GM18868 (cell line): ENCODE measurements at regions not wholly inside any gene's neighbourhood (a gene's known extent, or its start where the extent isn't known, plus 50 kb on each side); places are given as distances from the start of the nearest gene placed in this dataset.

Source experiments
- ATAC-seq: cut with Tn5 transposase; IDR thresholded peaks from one replicate; pipeline ENCODE4 v1.9.1; 2021; ENCODE audit warnings: mild to moderate bottlenecking, moderate library complexity; ENCODE audit not compliant: unreplicated experiment

GRCh38 chr3:184659797-184660301 lies 52.0 kb downstream of the MAGEF1 start:
- no peak for ATAC-seq

GRCh38 chr3:184658223-184658928 lies 53.5 kb downstream of the MAGEF1 start:
- ATAC-seq = no peak

DNA sequence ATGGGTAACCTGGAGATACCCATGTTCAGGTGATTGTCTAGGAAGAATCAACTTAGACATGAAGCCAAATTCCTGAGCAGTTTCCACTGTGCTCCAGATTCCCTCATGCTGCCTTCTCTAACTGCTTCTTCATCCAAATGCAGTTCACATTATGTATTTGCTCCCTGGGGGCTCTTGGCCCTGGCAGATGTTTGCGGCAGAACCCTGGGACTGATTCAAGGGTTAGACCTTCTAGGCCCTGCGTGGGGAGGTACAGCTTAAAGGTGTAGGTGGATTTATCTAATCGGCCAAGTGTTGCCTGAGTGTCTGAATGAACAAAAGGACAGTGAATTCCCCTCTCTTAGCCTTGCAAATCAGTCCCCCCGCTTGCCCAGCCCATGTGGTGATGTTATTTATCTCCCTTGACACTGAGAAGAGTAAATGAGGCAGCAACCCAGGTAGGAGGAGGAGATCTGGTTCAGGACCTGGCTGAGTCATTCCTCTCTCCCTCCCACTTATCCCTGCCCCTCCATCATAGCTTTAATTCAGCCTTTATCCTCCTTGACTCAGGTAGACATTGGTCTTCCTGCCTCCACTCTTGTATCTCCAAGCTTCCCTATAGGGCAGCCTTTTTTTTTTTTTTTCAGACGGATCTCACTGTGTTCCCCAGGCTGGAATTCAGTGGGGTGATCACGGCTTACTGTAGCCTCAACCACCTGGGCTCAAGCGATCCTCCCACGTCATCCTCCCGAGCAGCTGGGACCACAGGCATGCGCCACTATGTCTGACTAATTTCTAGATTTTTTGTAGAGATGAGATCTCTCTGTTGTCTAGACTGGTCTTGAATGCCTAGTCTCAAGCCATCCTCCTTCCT lies 54.8 kb downstream of the MAGEF1 start:
- peak; percentile 86 for ATAC-seq

- ATAC-seq = no peak
Measured at GRCh38 chr3:184656458-184656828, 55.4 kb downstream of the MAGEF1 start.

GRCh38 chr3:184655597-184655996 lies 56.3 kb downstream of the MAGEF1 start:
- no peak for ATAC-seq

DNA sequence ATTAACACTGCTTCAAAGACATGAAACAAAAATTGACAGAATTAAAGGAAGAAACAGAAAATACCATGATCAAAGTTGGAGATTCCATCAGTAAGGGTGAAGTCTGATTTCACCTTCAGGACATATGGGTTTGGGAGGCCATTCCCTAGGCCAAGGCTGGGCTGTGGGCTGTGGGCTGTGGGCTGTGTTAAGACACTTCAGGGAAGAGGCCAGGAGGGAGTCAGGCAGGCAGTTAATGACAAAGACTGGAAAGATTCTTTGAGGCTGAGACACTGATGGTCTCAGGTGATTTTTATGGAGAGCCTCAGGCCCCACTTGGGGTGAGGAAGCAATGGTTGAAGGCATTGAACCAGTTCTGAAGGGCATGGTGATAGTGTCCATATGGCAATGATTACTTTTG lies 57.5 kb downstream of the MAGEF1 start:
- no peak for ATAC-seq

DNA sequence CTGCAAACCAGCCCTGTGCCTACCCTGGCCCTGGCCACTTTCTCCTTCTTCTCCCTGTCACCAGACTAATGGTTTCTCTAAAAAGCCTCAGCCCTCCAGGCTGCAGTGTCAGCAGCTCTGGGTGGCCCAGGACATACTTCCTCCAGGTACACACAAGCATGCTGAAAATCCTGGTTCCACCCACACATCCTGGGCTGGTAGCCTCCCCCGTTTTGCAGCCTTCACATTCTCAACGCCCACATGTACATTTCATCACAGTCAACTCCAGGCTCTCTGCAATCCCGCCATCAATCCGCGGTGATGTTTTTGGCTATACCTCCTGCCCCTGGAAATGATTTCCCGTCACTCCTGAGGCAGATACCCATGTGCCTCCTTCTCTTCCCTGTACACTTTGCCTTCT lies 59.4 kb downstream of the MAGEF1 start:
- ATAC-seq = no peak

DNA sequence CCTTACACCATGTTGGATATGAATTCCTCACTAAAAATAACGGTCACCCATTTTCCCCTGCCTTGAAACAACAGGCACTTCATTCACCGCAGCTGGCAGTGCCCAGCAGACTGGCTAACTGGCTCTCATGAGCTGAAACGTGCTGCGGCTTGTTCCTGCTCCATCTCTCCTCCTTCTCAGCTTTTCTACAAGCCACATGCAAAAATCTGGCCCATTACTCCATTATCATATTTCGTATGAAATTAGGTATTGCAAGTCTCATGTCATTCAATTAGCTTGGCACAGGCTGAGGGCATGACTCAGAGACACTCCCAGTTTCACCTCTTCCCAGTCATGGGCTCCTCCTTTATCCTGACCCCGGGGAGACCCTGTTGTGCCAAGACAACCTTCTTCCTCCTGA lies 60.0 kb downstream of the MAGEF1 start:
- no peak for ATAC-seq

DNA sequence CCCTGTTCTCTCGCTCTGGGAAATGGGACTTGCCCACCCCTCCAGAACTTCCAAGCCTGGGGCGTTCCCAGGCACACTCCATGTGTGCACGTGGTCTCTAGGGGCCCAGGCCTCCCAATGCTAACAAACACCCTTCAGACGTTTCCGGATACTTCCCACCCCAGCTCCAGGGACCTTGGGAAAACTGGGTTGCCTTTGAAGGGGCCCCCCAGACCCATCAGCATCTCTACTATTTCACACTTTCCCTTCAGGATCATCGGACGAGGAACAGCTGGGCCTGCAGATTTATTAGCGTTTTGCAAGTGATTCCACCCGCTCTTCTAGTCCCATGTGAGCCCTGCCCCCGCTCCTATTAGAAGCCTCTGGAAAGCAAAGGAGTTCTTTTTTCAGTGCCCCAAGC lies 63.2 kb downstream of the MAGEF1 start:
- no peak for ATAC-seq

DNA sequence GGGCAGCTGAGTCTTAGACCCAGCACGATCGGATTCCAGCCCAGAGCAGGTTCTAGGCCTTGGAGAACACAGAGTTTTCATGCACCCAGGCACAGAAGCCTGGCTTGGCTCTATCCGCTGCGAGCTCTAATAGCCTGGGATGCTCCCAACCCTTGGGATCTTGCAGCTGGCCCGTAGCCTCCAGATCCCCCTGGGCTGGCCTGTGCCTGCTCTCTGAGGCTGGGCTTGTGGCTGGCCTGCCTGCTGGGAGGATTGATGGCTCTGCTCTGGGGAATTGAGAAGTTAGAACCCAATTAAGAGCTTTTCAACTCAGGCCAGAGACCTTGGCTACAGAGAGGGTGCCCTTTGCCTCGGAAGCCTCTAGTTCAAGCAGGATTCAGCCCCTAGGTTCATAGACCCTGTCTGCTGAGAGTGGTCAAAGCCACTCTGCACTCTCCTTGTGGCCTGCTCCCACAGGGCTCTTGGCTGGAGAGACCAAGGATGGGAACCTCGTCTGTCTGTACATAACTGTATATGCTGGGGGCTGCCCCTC lies 64.4 kb downstream of the MAGEF1 start:
- no peak for ATAC-seq

DNA sequence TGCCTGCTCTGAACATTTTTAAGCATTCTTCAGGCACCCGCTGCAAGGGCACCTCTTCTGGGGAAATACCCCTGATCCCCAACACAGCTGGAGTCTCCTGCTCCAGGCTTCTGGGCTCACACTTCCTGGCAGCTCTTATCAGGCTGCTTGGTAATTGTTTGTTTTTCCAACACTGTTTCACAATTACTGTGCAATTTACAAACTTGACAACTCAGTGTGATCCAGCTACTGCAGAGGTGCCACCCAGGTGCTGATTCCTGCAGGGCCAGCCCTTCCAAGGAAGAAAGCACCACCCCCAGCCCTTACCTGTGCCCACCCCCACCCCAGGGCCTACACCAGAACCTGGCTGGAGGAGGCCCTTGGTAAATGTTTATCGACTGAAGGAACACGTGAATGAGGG lies 66.5 kb downstream of the MAGEF1 start:
- no peak for ATAC-seq

DNA sequence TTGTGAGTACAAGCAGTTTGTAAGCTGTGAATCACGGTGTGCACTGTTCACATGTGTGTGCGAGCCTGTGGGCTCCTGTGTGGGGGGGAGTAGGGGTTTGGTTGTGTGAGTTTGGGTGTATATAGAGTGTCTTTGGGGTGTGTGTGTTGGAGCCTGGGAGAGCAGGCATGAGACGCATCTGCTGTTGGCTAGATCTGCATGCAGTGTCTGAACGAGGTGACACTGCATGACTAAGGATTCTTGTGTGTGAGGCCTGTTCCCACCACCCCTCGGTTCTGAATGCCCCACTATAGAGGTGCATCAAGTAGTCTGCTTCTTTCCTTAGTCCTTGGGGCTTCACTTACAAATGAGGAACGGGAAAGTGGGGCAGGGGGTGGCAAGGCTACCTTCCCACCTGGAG lies 68.4 kb downstream of the MAGEF1 start:
- ATAC-seq = no peak

GRCh38 chr3:184642631-184643285 lies 69.1 kb downstream of the MAGEF1 start:
- ATAC-seq = no peak

- no peak for ATAC-seq
Measured at GRCh38 chr3:184641430-184641829, 70.4 kb downstream of the MAGEF1 start.

- ATAC-seq = no peak
Measured at GRCh38 chr3:184639351-184639750, 72.5 kb downstream of the MAGEF1 start.

GRCh38 chr3:184637705-184638104 lies 74.2 kb downstream of the MAGEF1 start:
- no peak for ATAC-seq

- no peak for ATAC-seq
Measured at GRCh38 chr3:184636741-184637316, 75.0 kb downstream of the MAGEF1 start.

GRCh38 chr3:184635774-184636173 lies 74.2 kb downstream of the EPHB3 start:
- ATAC-seq = no peak

DNA sequence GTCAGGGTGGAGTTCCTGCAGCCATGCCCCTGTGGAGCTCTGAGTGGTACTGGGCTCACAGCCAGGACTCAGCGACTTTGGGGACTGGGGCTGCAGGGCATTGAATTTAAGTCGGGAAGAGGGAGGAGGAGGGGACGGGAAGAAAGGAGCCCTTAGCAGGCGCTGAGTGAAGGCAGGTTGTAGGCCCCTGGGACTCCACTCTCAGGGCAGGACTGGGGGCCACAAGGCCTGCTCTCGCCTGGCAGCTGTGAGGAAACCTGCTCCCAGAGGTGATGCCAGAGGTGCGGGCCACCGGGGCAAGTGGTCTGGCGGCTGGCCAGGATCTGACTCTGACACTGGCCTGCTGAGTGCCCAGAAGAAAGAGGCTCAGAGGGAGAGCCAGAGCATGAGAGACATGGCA lies 73.5 kb downstream of the EPHB3 start:
- no peak for ATAC-seq

DNA sequence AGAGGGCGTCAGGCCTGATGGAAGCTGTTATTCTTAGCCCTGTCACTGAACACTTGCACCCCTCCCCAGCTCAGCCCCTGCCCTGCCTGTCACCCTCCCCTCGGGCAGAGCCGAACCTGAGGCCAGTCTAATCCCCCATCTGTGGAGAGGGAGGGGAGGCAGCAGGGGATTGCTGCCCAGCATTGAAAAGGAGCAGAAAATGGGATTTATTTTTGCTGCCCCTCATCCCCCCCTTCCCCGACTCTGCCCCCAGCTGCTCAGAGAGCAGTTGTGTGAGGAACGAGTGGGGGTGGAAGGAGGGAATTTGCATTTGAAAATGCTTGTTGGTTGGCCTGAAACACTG lies 71.6 kb downstream of the EPHB3 start:
- no peak for ATAC-seq

- no peak for ATAC-seq
Measured at GRCh38 chr3:184632551-184633236, 71.1 kb downstream of the EPHB3 start.
